Dedifferentiated amniotic fluid mesenchymal stem cell (primary cell): ENCODE measurements at regions not wholly inside any gene's neighbourhood (a gene's known extent, or its start where the extent isn't known, plus 50 kb on each side); places are given as distances from the start of the nearest gene placed in this dataset.
"Not testable (repeated sequence)": the region's sequence is repeated elsewhere in the genome, so short reads cannot be mapped to it uniquely, and the experiment has no call there.

ENCODE experiments used
- DNase-seq: peaks from one replicate; pipeline ENCODE4 v3.0.0-alpha.2; 2016; ENCODE audit errors: extremely low spot score

DNA sequence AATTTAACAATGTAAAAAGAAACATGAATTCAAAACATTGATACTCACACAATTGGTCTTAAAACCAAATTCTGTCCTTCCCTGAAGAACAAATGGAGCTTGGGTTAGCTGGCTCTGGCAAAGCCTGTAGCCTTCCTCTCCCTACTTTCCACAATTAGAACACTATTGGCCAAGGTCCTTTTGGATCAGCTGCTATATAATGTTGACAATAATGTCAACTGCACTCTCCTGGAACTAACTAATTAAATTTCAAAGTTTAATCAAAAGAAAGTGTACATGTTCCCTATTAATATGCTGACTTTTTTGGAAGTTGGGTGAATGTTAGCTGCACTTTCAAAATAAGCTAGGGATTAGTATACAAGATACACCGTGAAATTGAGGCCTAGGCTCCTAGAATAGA lies 440.1 kb upstream of the NFE2L3 start:
- DNase-seq: no peak

DNA sequence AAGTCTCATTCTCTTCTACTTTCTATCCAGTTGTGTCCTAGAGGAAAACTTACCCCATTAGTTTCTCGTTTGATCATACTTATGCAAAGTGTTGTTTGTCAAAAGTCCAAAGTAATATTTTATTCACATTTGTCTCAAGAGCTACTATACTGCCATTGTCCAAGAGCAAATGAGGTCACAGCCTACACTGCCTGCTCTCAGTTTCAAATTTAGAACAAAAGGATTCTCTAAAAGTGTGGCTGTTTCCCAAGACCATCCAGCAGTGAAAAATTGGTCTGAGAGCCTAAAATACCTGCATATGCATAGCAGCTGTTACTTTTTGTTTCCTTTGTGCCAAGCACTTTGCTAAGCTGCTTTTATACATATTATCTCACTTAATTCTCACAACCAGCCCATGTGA lies 439.5 kb upstream of the NFE2L3 start:
- no peak for DNase-seq

DNA sequence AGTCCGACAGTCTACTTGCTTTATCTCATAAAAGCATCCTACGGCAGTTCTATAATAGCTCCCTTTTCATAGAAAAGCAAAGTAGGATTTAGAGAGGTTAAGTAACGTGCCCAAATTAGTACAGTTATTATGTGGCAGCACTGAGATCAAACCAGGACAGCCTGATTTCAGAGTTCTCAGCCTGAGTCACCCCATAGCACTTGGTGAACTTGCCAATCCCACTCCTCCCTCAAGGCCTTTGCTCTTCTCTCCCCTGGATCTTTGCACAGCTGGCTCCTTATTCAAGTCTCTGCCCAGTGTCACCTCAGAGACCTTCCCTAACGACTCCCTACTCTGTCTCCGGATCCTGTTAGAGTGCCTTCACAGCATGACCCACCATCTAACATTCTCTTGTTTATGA lies 438.0 kb upstream of the NFE2L3 start:
- DNase-seq: no peak

DNA sequence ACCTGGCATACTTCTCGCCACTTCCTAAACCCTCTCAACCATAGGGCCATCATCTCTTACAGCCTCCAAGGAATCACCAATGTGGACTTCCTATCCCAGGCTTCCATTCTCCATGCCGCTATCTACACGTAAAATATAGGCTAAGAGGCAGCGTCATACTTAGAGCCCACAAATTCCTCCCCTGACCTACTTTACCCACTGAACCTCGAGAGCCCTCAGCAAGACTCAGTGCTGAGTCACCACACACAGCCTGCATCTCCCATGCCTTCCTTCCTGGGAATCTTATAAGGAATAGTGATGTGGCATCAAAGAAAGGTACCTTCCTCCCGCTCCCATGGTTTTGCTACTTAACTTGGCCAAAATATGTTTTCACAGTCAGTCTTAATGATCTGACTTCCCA lies 435.6 kb upstream of the NFE2L3 start:
- no peak for DNase-seq

DNA sequence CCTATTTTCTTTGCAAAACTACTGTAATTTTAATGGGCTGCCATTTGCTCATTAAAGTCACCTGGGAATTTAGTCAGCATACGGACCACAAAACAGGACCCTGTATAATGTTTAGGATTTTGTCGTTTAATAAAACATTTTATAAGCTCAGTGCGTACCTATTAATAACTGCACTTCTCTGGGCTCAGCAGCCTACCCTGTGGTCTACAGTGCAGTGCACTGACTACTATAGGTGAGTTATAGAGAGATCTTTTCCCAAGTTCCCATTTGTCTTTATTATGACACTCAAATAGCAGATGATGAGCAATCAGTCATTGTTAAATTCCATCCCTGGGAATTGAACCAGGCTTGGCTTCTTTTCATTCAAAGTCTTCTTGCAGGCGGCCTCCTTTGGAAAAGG lies 433.4 kb upstream of the NFE2L3 start:
- DNase-seq: no peak

DNA sequence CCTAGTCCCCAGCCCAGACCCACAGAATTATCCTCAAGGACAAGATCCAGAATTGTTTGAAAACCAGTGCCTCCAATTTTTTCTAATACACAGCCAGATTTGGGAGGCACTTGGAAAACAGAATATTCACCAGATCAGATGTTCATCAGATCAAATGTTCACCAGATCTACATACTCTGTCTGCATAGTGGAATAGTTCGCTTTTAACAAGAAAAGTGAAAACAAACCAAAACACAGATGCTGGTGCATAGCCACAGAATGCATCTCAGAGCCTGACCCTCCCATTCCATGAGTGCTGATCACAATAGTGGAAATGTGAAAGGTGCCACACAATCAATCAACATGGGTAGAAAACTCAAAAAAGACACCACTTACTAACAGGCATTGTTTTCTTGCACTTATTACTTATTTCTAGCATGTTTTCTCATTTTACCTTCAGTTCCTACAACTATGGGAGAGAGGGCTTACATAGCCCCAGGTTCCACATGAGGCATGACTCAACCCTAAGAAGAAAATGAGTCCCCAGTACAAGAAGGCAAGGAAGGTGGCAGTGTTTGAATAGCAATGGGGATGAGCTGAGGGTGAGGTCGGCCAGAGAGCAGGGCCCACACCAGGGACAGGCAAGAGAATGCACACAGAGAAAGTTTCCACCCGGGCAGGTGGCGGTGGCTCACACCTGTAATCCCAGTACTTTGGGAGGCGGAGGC lies 432.7 kb upstream of the NFE2L3 start:
- no peak for DNase-seq

DNA sequence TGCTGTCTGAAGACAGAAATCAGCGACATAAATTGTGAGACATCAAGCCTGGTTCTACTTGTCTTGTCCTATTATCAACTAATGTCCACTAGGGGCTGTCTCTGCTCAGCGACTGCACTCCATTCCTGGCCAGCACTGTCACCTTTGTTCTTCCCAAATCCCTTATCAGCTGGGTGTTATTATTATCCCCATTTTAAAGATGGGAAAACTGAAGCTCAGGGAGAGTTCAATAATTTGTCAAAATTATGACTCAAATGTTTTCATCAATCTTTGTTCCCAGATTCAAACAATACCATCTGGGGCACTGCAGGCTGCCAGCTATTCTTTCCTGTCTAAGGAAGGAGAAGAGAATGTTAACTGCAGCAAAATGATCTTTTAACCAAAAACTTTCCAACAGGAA lies 431.6 kb upstream of the NFE2L3 start:
- no peak for DNase-seq

DNA sequence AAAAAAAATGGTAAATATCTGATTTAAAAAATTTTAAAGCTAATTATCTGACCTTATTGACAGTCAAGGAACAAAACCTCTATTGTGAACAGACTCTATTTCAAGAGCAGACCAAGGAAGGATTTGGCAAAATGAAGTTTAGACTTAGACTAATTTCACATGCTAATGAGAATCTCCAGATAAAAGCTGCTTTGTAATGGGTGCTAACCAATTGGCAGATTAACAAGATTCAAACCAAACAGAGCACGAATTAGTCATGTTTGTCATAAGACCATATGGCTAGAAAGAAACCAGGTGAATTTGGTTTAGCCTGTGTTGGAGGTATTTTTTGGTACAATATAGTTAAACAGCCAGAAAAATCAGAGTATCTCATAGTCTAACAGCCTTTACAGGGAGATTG lies 429.1 kb upstream of the NFE2L3 start:
- no peak for DNase-seq

DNA sequence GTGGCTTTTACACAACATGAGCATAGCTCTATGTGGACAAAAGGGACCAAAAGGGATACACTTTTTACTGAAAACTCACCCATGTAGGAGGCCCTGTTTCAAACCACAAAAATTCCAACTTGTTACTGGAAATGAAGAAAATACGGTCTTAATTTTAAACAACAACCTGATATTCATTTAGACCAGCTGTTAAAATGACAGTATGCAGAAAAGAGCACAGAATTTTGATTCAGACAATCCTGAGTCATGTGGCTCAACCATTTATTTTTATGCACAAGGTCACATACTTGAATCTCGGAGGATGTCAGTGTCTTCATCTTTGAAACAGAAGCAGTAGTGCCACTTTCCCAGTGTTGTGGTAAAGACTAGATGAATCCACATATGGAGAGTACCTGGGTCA lies 426.5 kb upstream of the NFE2L3 start:
- no peak for DNase-seq

DNA sequence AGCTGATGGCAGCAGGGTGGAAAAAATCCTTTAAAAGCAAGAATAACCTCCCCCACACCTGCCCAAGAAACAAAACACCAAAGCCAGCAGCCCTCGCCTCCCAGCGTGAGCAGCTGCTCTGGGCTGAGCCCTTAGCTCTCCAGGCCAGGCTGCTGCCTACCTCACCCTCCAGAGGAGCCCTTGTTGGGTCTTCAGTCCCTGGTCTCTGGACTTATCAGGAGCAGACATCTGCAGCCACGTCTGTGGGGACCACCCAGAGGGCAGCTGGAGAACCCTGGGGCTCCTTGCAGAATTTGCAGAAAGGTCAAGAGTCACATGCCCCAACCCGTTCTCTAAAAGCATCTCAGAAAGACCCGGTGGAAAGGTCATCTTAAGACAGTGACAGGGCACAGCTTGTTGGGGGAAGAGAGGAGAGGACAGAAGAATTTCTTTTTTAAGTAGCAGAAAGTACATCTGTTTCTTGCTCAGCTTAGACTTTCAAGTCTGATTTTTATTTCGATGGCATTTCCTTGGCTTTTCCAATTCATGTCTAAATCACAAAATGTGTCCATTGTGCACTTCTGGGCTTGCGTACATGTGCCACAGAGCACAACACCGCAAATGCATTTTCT lies 425.7 kb upstream of the NFE2L3 start:
- no peak for DNase-seq

DNA sequence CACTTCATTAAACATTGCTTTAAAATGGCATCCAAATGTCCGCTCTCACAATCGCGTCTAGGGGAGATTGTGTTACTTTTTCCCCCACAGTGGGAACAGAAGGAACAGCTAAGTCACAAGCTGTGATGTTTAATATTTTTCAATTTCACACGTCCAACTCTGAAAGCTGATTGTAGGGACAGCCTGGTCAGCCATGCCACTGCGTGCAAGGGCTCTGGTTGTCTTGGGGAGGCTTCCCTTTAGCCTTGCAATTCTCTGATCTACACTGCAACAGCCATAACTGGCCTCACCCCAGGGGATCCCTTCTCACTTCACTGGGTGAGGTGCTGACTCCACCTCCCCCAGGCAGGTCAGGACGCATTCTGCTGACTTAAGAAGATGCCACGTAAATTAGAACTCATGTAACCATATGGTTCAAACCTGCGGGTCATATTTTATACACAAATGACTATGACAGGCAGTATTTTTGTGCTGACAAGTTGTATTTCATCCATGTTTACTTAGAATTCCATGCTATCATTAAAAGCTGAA lies 425.2 kb upstream of the NFE2L3 start:
- DNase-seq: no peak

DNA sequence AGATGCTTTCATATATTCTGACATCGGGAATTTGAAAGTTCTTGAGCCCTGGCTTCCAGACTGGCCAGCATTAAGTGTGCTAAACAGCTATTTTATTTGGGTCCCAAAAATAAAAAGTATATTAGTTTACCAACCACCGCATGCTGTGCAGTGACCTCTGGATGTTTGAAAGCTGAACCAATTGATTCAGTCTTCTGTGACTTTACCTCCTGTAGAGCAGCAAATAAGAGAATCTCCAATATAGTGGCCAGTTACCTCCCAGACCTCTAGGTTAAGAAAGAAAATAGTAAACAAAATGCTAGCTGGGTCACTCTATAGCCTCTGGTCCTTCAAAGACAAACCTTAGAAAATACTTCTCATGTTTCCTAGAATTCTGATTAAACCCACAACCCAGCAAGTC lies 424.6 kb upstream of the NFE2L3 start:
- no peak for DNase-seq

DNA sequence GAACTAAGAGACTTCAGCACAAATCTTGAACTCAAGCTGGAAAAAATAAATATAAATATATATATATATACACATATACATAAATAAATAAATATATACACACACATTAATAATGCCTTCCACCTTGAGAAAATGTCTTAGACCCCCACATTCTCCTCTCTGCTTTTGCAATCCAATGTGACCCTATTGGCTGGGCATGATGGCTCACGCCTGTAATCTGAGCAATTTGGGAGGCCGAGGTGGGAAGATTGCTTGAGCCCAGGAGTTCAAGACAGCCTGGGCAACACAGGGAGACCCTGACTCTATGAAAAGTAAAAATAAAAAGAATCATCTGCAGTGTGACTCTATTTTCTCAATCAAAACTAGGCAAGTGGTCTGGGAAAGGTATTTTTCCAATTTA lies 424.1 kb upstream of the NFE2L3 start:
- no peak for DNase-seq

DNA sequence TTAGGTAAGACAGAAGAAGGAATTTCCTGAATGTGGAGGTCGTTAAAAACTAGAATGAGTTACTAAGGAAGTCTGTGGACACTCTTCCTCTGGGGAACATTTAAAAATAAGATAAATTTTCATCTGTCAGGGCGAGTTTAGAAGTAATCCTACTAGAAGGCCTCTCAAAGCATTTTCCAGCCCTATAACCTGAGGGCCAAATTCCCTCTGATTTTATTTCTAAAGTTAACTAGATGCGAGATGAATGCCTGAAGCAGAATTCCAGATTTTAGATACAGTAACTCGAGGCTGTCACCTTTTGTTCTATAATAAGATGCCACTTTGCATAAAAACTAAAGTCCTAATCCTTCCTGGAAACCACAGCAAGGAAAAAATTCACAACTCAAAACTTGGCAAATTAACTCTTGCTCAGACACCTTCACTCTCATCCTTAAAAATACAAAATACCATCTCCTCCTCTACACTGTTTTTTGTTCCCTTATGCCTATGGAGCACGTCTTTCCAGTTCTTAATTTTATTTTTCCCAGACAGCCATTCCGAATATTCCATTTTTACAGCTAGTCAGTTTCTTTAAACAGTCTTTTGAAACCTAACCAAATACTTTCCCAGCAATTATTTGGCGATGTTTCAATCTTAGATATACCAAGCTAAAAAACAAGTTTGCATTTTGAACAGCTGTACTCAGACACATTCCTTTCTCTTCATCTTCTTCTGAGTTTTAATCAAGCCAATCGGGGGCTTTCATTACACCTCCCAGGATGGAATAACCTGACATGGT lies 420.7 kb upstream of the NFE2L3 start:
- no peak for DNase-seq

DNA sequence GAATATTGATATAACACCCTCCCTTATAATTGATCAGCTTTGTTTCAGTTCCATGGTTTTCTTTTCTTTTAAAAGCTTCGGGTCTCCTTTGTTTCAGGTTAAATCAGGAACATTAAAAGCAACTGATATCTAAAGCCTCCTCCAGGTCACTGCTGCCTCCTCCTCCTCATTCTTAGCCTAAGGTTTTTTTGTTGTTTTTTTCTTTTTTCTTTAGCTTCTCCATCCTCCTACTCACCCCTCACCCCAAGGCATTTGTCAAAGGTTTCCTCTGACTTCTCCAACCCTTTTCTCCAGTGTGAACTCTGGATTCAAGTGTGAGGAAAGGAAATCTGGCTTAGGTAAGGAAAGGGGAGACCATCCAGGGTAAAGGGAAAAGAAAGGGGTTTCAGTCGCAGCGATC lies 420.2 kb upstream of the NFE2L3 start:
- DNase-seq: no peak

DNA sequence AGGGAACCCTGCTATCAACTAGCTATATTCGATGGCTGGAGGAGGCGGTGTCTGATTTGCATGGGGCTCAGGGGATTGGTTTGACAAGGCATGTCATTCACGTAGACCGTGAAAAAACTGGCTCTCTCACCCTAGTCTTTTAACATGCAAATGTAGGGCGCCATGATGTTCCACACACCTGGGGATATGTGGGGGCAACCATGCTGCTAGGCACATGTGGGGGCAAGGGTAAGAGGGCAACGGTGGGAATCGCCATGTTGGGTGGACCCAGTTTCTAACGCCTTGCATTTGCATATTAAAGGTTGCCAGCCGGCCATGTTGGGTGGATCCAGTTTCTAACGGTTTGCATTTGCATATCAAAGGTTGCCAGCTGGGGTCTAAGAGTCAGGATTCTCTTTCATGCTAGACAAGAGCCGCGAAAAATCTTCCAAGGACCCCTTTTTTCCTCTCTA lies 419.2 kb upstream of the NFE2L3 start:
- DNase-seq: no peak

DNA sequence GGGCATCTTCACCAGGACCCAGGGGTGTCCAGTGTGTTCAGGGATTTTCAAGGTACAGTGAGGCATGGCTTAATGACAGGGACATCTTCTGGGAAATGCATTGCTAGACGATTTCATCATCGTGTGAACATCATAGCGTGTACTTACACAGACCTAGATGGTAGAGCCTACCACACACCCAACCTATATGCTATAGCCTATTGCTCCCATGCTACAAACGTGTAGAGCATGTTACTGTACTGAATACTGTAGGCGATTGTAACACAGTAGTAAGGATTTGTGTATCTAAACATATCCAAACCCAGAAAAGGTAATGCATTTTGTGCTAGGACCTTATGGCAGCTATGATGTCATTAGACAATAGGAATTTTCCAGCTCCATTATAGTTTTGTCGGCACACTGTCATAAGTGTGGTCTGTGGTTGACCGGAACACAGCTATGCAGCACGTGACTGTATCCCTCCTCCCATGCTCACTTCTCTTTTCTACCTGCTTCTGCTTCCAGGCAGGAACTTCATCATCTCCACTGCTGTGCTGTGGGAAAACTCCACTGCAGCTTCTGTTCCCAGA lies 416.2 kb upstream of the NFE2L3 start:
- DNase-seq: no peak

DNA sequence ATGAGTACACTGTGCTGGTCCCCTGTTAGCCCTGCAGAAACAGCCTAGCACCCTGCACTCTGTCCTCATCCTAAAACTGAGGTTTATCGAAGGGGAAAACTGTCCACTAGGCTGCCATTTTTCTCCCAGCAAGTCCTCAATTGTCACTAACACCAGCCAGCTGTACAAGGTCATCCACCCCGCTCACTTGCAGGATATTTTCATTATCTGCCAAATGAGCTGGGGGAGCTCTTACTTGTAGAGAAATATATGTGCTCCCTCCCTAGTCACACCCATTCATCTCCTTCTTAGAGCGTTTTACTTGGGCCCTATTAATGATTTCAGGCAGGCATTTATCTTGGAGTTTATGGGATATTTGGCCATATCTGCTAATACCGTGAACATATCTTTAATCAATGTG lies 413.5 kb upstream of the NFE2L3 start:
- DNase-seq: no peak

DNA sequence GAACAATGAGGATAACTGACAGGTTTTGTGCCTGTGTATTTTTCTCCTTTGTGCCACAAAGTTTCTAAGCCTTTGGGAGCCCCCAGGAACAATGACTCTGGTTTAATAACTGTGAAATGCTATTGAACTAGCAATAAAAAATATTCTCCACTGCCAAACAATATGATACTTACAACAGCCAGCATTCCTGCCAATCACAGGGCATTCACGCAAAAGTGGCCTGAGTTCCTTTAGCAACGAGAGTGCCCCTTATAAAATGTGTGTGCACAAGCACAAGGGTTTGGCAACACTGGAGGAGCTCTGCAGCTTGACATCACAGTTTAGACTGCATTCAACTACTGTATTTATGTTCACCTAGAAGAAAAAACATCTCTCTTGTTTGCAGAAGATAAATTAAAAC lies 412.9 kb upstream of the NFE2L3 start:
- DNase-seq: no peak

DNA sequence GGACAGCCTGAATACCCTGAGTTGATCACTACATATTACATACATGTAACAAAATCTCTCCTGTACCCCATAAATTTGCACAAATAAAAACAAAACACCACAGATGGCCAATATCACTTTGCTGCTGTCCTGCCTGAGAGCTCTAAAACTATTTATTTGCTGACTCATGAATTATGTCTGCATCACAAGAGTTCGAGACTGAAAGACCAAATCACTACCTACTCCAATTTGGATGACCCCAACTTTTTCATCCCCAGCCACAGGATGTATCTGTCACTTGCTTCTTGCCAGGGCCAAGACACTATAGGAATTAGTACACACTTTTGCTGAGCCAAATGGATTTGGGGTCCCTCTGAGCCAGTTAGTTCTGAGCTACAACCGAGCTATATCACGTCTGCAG lies 409.7 kb upstream of the NFE2L3 start:
- DNase-seq: no peak

DNA sequence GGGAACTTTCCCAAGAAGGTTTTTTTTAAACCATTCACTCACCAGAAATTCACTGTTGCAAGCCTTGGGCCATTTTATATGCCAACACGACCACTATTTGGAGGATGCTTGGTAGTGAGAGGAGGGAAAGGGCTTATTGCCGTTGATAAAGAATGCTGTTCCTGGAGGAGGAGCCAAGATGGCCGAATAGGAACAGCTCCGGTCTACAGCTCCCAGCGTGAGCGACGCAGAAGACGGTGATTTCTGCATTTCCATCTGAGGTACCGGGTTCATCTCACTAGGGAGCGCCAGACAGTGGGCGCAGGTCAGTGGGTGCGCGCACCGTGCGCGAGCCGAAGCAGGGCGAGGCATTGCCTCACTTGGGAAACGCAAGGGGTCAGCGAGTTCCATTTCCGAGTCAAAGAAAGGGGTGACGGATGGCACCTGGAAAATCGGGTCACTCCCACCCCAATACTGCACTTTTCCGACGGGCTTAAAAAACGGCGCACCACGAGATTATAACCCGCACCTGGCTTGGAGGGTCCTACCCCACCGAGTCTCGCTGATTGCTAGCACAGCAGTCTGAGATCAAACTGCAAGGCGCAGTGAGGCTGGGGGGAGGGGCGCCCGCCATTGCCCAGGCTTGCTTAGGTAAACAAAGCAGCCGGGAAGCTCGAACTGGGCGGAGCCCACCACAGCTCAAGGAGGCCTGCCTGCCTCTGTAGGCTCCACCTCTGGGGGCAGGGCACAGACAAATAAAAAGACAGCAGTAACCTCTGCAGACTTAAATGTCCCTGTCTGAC lies 408.1 kb upstream of the NFE2L3 start:
- not testable (repeated sequence) for DNase-seq
